ENCODE measurements at regions not wholly inside any gene's neighbourhood (a gene's known extent, or its start where the extent isn't known, plus 50 kb on each side); places are given as distances from the start of the nearest gene placed in this dataset.

- TF ChIP-seq, protein P1, sequence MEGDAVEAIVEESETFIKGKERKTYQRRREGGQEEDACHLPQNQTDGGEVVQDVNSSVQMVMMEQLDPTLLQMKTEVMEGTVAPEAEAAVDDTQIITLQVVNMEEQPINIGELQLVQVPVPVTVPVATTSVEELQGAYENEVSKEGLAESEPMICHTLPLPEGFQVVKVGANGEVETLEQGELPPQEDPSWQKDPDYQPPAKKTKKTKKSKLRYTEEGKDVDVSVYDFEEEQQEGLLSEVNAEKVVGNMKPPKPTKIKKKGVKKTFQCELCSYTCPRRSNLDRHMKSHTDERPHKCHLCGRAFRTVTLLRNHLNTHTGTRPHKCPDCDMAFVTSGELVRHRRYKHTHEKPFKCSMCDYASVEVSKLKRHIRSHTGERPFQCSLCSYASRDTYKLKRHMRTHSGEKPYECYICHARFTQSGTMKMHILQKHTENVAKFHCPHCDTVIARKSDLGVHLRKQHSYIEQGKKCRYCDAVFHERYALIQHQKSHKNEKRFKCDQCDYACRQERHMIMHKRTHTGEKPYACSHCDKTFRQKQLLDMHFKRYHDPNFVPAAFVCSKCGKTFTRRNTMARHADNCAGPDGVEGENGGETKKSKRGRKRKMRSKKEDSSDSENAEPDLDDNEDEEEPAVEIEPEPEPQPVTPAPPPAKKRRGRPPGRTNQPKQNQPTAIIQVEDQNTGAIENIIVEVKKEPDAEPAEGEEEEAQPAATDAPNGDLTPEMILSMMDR (IDR thresholded peaks at IDR 0.05): no peak
- TF ChIP-seq POLR2A (IDR thresholded peaks at IDR 0.05): no peak
Measured at GRCh38 chr12:46108721-46109120, 118.3 kb upstream of the SCAF11 start.

Data from right lobe of liver (tissue), 4 donors.